ENCODE measurements at regions not wholly inside any gene's neighbourhood (a gene's known extent, or its start where the extent isn't known, plus 50 kb on each side); places are given as distances from the start of the nearest gene placed in this dataset.

- TF ChIP-seq CTCF (IDR thresholded peaks at IDR 0.05; ENCODE audit: low read depth, low read length, poor library complexity, severe bottlenecking) = no peak
- no peak for TF ChIP-seq EZH2phosphoT487 (IDR thresholded peaks at IDR 0.05; ENCODE audit: borderline replicate concordance, low read length)
Measured at GRCh38 chr3:140850210-140850955, 91.3 kb upstream of the SLC25A36 start.

Data from DOHH2 (cell line).